ENCODE measurements at regions not wholly inside any gene's neighbourhood (a gene's known extent, or its start where the extent isn't known, plus 50 kb on each side); places are given as distances from the start of the nearest gene placed in this dataset.

DNA sequence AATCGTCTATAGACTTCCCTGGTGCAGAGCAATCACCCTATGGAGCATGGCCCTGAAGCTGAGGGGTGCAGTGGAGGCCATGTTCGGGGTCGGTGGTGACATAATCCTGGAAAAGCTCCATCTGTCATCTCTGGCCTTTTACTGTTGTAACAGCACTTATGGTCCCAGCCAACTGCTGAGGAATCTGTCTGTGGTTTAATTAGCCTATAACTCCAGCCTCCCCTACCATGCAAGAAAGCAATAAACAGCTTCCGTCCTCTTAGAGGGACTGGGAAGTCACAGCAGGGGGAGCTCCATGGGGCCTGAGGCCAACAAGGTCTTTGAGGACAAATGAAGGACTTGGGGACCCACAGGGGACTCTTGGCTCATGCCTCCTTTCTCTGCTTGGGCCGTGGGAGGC lies 159.1 kb upstream of the NECTIN1 start:
- TF ChIP-seq, protein P1, sequence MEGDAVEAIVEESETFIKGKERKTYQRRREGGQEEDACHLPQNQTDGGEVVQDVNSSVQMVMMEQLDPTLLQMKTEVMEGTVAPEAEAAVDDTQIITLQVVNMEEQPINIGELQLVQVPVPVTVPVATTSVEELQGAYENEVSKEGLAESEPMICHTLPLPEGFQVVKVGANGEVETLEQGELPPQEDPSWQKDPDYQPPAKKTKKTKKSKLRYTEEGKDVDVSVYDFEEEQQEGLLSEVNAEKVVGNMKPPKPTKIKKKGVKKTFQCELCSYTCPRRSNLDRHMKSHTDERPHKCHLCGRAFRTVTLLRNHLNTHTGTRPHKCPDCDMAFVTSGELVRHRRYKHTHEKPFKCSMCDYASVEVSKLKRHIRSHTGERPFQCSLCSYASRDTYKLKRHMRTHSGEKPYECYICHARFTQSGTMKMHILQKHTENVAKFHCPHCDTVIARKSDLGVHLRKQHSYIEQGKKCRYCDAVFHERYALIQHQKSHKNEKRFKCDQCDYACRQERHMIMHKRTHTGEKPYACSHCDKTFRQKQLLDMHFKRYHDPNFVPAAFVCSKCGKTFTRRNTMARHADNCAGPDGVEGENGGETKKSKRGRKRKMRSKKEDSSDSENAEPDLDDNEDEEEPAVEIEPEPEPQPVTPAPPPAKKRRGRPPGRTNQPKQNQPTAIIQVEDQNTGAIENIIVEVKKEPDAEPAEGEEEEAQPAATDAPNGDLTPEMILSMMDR (conservative IDR thresholded peaks at IDR 0.05 in 1 of 2, IDR thresholded peaks at IDR 0.05 in 1 of 2; ENCODE audit: extremely low read depth in 1 of 2, insufficient read depth in 1 of 2, low read depth in 1 of 2, low read length in 2 of 2), result no peak
- no peak for TF ChIP-seq EZH2 (IDR thresholded peaks at IDR 0.05; ENCODE audit: borderline replicate concordance, low read length)
